Bronchial epithelial cell (primary cell): ENCODE measurements at regions not wholly inside any gene's neighbourhood (a gene's known extent, or its start where the extent isn't known, plus 50 kb on each side); places are given as distances from the start of the nearest gene placed in this dataset.

ENCODE experiments used
- DNase-seq: peaks from one replicate; pipeline ENCODE4 v3.0.0-alpha.2; 2010; ENCODE audit warnings: low read depth
- FAIRE-seq: peaks from 2 replicates; lab custom pipeline; 2011; peaks lifted over from hg19 to GRCh38; lab: Jason Lieb, UNC
- H3K27me3 ChIP-seq: 2 replicates; pipeline ENCODE4 v1.5.1; 2011; ENCODE audit warnings: low read length; ENCODE audit not compliant: control insufficient read depth, insufficient read depth
- H3K36me3 ChIP-seq: 2 replicates; pipeline ENCODE4 v1.5.1; 2011; ENCODE audit warnings: low read length; ENCODE audit not compliant: control insufficient read depth, insufficient read depth
- H3K4me3 ChIP-seq: 2 replicates; pipeline ENCODE4 v1.5.1; 2011; ENCODE audit warnings: mild to moderate bottlenecking, low read depth, low read length, control low read depth
- CTCF ChIP-seq: IDR thresholded peaks from 2 replicates; pipeline ENCODE4 v1.5.1; 2011; ENCODE audit warnings: mild to moderate bottlenecking, moderate library complexity, low read length, control low read depth, inconsistent platforms; ENCODE audit not compliant: insufficient read depth, severe bottlenecking

GRCh38 chr4:28921886-28922285 lies 1798.3 kb upstream of the PCDH7 start:
- FAIRE-seq = no peak
- no peak for TF ChIP-seq CTCF
- Histone ChIP-seq H3K4me3 (no peak overlapping the region), H3K36me3 (no peaks in the 10 kb centered on the region), H3K27me3 (no peaks in the 10 kb centered on the region)
- peak; percentile 52 for DNase-seq

- TF ChIP-seq CTCF = no peak
- FAIRE-seq = no peak
Observed at GRCh38 chr4:28926156-28926555, 1794.0 kb upstream of the PCDH7 start.

GRCh38 chr4:28942631-28943030 lies 1777.5 kb upstream of the PCDH7 start:
- H3K27me3 ChIP-seq = no peaks in the 10 kb centered on the region
- no peak for DNase-seq
- FAIRE-seq = no peak

More at GRCh38 chr4:28926156-28926555, 1794.0 kb upstream of the PCDH7 start:
- Histone ChIP-seq H3K4me3 (no peak overlapping the region), H3K27me3 (no peaks in the 10 kb centered on the region), H3K36me3 (no peaks in the 10 kb centered on the region)
- no peak for DNase-seq

GRCh38 chr4:28947374-28947773 lies 1772.8 kb upstream of the PCDH7 start:
- FAIRE-seq = no peak

More at GRCh38 chr4:28942631-28943030, 1777.5 kb upstream of the PCDH7 start:
- TF ChIP-seq CTCF = no peak
- no peaks in the 10 kb centered on the region for H3K36me3 ChIP-seq
- no peak overlapping the region for H3K4me3 ChIP-seq

GRCh38 chr4:28948501-28948900 lies 1771.7 kb upstream of the PCDH7 start:
- H3K27me3 ChIP-seq = no peaks in the 10 kb centered on the region
- TF ChIP-seq CTCF = no peak
- H3K36me3 ChIP-seq = no peaks in the 10 kb centered on the region
- peak; percentile 13 for DNase-seq
- FAIRE-seq = no peak
- H3K4me3 ChIP-seq = no peak overlapping the region

More at GRCh38 chr4:28947374-28947773, 1772.8 kb upstream of the PCDH7 start:
- H3K36me3 ChIP-seq = no peaks in the 10 kb centered on the region
- DNase-seq = no peak
- TF ChIP-seq CTCF = no peak
- H3K4me3 ChIP-seq = no peak overlapping the region
- no peaks in the 10 kb centered on the region for H3K27me3 ChIP-seq

- no peak for TF ChIP-seq CTCF
- DNase-seq (peak; percentile 50), FAIRE-seq (no peak)
- H3K4me3 ChIP-seq = no peak overlapping the region
- no peaks in the 10 kb centered on the region for H3K36me3 ChIP-seq
- no peaks in the 10 kb centered on the region for H3K27me3 ChIP-seq
Observed at GRCh38 chr4:28966982-28967381, 1753.2 kb upstream of the PCDH7 start.
